IPS-18c (cell line): ENCODE measurements at regions not wholly inside any gene's neighbourhood (a gene's known extent, or its start where the extent isn't known, plus 50 kb on each side); places are given as distances from the start of the nearest gene placed in this dataset.
"Not testable (repeated sequence)": the region's sequence is repeated elsewhere in the genome, so short reads cannot be mapped to it uniquely, and the experiment has no call there.

ENCODE experiments used
- H3K4me3 ChIP-seq: 2 replicates; pipeline ENCODE4 v1.7.0; 2013; ENCODE audit warnings: low read depth, mild to moderate bottlenecking, low read length, moderate library complexity; ENCODE audit not compliant: insufficient read depth
- H3K9me3 ChIP-seq: one replicate; pipeline ENCODE4 v1.6.1; 2013; ENCODE audit warnings: mild to moderate bottlenecking, low read length, moderate library complexity; ENCODE audit not compliant: control insufficient read depth, insufficient read depth

DNA sequence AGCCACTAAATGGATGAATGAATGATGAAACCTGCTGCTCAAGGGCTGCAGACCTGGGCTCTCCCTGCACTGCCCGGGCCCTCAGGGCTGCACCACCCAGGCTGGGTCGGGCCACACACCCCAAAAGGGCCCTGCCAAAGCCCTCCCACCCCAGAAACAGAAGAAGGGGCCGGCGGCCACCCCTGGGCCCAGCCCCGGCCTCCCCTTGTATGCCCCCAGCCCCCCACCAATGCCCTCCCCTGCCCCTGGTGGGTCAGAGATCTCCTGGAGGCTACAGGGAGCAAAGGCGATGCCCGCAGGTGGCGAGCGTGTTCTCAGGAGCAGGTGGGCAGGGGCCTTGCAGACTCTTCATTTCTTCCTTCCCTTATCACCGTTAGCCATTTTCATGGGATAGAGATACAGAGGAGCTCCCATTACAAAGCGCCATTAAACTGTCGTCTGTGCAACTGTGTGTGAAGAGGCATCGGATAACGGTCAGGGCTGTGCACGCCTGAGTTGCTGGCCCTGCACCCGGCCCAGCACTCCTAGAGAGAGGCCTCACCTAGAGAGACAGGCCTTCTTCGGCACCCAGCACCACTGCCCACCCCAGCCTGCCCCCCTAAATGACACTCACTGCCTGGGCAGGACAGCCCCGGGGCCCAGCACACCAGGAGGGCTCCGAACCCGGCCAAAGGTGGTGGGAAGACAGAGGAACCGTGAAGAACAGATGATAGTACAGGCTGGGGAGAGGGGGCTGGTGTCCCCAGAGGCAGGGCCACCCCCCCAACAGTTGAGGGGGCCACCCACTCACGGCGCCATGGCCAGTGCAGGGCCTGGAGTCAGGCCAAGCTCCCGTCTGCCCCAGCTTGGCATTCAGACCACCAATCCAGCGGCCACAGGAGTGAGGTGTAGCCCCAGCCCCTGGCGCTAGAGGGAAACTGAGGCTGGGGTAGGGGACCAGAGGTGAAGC lies 133.7 kb downstream of the FAM53A start:
- H3K9me3 ChIP-seq: peaks cover 4% of the 10 kb centered on the region
- H3K4me3 ChIP-seq: no peak overlapping the region

DNA sequence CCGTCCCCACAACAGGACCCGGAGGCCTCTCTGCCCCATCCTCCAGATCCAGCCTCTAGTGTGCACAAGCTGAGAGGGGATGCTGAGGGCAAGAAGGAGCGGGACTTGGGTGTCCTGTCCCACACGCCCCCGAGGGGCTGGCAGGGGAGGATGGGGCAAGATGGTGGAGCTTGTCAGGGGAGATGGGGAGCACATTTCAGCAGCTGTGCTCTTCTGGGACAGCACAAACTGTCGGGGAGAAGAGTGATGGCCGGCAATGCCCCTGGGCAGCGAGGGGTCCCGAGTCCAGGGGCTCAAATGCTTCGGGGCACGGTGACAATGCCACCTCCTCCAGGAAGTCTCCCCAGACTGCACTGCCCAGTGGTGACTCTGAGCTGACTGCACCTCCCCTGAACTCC lies 134.5 kb downstream of the FAM53A start:
- Histone ChIP-seq H3K4me3 (no peak overlapping the region), H3K9me3 (peaks cover 4% of the 10 kb centered on the region)

DNA sequence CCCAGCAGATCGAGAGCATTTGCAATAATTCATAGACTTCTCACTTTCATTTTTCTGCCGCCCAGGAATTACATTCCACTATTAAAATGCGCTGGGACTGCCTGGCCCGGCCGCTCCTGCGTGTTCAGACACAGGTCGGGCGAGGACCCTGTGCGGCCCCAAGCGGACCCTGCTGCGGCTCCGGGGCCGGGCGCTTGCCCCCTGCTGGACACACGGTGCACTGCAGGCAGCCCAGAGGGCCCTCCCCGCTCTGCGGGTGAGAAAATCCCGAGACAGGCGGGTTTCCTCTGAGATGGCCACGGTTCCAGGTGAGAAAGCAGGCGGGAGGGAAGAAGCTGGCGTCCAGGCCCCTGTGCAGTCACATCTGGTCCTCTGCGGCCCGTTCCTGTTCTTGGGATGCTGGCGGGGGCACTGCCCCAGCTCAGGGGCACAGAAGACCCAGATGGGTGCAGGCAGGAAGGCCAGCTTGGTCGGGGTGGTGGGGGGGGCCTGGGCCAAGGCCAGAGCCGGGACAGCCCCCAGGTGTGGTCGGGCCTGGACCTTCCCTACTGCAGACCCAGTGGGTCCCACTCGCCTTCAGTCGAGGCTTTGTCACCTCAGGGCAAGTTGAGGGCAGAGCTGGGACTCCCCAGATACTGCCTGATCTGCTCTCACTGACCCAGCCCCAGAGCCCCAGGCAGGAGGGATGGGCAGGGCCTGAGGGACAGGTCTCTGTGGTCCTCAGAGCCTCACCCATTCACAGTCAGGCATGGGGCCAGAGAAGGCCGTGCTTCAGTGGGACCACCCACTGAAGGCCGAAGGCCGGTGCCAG lies 135.1 kb downstream of the FAM53A start:
- not testable (repeated sequence) for H3K9me3 ChIP-seq, H3K4me3 ChIP-seq

DNA sequence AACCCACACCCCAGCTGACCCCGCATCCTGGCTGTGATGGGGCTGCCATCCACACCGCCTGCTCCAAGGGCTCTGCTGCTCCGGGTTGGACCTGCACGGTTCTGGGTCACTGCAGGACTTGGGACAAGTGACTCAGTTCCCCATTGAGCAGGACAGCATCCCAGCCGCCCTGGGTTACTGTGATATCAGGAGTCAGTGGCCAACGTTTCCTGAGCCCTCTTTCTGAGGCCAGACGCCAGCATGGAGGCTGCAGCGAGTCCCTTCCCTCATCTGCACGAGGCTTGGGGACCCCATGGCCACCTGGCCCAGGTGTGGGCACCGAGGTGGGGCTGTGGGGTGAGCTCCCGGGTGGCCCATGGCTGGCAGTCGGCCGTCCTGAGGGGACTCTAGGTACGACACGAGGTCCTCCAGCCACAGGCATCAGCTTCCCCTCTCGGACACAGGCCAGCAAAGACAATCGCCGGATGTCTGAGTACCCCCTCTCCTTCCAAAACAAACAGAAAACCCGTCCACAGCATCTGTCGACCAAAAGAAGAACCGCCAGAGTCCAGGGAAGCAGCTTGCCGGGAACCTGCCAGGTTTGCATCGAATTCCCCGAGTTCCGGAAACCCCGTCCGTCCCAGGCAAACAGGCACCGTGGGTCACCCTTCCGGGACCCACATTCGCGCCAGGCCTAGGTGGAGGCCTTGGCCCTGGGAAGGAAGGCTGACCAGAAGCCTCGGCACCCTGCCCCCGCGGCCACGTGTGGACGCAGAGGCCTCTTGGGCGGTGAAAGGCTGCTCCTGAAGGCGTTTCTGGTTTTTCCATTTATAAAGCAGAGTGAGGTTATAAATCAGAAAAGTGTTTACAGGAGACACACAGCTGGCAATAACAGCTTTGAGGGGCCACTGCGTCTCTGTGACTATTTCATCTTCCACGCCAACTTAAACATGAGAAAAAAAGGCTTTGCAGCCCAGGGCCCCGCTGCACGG lies 136.0 kb downstream of the FAM53A start:
- Histone ChIP-seq H3K9me3 (peaks cover 2% of the 10 kb centered on the region), H3K4me3 (no peak overlapping the region)

DNA sequence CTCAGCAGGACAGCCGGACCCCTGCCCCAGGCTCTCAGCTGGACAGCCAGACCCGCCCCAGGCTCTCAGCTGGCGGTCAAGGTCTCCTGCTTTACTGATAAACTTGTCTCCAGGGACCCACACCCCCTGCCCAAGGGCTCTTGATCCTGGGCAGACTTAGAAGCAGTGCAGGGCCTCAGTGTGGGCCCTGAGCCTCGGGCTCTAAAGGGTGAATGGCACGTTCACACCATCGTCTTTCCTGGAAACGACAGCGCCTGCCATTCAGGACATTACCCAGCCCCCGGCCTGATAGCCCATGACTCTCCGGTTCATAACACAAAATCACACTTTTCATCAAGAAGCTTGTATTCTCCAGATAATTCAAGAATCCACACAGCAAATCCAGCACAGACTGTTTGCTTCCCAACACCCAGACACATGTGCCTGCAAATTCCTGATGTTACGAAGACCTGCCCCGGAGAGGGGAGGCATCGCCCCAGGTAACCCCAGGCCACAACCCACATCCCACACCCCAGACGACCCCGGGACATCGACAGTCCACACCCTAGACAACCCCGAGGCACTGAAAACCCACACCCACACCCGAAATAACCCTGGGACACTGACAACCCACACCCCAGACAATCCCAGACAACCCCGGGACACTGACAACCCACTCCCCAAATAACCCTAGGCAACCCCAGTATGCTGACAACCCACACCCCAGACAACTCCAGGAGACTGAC lies 136.8 kb downstream of the FAM53A start:
- no peak overlapping the region for H3K4me3 ChIP-seq
- peaks cover 2% of the 10 kb centered on the region for H3K9me3 ChIP-seq

DNA sequence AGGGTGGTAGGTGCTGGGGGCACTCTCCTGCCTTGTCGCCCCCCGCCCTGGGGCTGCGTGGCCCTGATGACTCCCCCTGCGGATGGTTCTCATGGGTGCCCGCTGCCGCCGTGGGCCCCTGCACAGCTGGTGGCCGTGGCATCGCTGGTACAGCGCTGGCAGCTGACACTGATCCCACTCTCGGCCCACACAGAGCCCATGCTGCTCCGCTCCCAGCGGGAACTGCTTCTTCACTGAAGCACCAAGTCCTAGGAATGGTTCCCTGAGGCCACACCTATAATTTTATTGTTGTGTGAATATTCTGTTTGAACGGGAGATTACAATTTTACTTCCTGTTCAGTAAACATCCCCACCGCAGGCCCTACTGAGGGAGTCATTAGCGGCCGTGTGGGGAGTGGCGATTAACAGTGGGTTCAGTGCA lies 138.6 kb upstream of the NKX1-1 start:
- Histone ChIP-seq H3K4me3 (no peak overlapping the region), H3K9me3 (no peaks in the 10 kb centered on the region)

DNA sequence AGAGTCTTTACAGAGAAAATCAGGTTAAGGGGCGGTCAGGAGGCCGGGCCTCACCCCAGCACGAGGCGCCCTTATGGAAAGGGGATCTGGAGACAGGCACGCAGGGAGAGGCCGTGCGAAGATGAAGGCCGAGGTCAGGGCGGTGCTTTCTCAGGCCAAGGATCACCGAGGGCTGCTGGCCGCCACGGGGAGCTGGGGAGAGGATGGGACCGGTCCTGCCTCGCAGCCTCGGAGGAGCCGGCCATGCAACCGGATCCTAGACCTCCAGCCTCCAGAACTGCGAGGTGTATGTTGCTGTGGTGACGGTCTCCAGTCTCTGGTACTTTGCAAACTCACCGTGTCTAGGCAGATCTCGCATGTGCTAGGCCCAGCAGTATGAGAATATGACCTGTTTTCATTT lies 138.2 kb upstream of the NKX1-1 start:
- not testable (repeated sequence) for H3K4me3 ChIP-seq, H3K9me3 ChIP-seq

DNA sequence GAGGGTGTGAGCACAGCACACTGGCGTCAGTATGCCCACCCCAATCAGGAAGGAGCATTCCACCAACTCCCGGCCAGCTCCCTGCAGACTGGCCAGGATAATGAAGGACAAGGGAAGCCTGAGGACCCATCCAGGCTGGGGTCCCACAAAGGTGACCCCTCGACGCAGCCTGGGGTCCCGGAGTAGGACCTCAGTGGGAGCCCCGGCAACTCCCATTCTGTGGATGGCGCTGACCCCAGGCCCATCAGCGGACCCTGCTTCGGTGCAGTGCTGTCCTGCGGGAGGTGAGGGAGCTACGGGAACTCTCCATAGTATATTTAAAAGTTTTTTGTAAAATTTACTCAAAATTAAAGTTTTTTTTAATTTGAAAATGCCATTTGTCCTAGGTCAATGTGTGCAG lies 137.7 kb upstream of the NKX1-1 start:
- no peak overlapping the region for H3K4me3 ChIP-seq
- no peaks in the 10 kb centered on the region for H3K9me3 ChIP-seq

DNA sequence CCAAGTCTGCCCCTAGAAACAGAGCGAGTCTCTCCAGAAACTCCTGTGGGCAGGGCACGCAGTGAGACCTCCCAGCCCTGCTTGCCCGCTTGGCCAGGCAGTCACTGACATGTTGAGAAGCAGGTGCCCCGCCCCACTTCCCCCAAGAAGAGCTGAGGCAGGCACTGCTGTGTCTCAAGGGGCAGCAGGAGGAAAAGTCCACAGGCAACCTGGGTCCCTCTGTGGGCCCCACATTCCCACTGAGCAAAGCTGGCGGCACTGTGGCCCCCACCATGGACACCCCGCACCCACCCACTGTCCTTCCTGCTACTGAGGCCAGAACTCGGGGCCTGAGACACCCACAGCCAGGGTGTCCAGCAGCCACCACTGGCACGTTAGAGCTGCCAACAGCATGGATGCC lies 137.3 kb upstream of the NKX1-1 start:
- Histone ChIP-seq H3K4me3 (no peak overlapping the region), H3K9me3 (no peaks in the 10 kb centered on the region)

DNA sequence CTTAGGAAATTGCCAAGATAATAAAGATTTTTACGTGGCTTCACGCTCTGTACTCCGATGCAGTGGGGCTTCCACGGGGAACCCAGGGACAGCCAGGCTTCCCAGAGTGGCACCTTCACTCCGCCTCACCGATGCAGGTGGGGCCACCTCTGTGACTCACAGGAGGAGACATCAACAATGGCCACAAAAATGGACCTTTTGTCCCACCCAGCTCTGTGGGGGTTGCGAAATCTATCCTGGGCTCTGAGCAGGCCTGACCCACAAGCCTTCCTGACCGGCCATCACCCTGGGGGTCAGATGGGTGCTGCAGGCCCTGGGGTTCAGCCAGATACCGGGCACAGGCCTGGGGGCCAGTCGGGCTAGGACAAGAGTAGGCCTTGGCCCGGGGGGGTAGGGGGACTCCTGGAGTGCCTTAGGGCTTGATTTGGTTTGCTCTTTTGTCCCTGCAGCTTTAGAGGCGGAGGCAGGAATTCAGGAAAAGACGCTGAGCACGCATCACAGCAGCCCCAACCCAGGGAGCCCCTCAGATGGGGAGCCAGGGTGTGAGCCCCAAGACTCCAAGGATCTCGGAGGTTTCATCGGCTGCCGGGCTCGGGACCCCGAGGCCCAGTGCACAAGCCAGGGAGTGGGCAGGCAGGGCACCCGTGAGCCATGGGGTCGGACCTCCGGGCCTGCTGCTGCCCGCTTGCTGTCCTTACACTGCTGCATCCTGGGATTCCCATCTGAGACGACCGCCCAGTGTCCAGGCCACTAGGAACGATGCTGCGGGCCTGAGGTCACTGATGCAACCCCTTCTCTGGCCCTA lies 136.5 kb upstream of the NKX1-1 start:
- H3K4me3 ChIP-seq: no peak overlapping the region
- H3K9me3 ChIP-seq: no peaks in the 10 kb centered on the region

DNA sequence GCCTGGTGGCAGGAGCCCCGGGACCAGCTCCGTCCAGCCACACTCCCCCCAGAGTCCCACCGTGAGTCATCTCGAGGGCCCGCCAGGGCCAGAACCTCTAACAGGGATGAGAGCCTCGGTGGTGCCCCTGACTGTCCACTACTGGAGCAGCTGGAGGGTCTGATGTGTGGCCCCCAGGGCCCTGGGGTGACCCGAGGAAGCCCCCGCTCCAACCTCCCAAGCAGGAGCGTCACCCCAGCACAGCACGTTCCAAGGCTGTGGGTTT lies 135.9 kb upstream of the NKX1-1 start:
- no peaks in the 10 kb centered on the region for H3K9me3 ChIP-seq
- H3K4me3 ChIP-seq: no peak overlapping the region

DNA sequence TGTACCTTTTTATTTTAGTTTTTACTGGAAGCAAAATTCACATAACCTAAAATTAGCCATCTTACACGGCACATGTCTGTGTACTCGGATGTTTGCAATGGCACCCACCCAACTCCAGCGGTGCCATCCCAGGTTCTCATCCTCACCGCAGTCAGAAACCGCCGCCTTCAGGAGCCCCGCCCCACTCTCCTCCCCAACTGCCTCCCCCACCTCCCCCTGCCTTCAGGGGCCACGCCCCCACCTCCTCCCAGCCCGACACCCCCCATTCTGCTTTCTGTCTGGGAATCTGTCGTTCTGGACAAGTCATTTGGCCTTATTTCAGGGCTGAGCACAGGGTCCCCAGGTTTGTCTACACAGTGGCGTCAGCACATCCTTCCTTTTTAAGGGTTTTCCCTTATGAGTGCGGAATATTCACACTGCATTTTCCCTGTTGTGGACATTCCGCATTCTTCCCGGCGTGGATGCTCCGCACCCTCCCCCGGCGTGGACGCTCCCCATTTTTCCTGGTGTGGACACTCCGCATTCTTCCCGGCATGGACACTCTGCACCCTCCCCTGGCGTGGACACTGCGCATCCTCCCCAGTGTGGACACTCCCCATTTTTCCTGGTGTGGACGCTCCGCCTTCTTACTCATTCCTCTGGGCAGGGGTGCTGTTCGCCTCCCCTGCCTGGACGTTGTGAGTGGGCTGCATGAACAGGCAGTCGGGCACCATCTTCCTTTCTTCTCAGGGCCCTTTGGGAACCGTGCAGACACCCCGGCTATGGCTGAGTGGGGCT lies 135.4 kb upstream of the NKX1-1 start:
- H3K4me3 ChIP-seq: no peak overlapping the region
- H3K9me3 ChIP-seq: no peaks in the 10 kb centered on the region

DNA sequence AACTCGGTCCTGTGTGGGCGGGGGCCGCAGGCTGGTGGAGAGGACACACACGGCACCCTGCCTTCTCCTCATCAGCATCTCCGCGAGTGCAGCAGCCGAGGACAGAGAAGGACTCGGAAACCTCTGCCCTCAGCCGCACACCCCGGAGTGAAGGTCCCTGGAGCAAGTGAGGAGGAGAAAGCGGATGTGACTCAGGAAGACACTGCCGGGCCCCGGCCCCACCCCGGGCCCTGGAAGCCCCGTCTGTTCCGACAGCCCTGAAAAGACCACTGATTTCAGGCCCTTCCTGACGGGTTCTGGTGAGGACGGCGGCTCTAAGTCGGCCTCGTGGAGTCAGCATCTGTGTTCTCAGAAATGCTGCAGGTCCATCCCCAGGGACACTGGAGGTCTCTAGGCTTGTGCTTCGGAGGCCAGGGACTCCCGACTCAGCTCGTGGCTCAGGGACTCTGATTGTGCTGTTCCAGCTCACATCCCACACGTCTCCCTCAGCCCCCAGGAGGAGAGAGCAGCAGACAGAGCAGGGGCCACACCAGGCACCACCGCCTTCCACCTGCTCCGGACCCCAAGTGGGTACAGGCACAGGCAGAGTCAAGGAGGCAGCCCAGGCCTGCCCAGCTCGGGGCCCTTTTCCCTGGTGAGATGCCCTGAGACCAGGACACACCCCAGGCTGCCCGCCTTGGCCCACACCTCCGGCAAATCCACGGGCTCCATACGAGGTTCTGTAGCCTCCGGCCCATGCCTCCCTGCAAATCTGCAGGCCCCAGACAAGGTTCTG lies 134.5 kb upstream of the NKX1-1 start:
- Histone ChIP-seq H3K4me3 (no peak overlapping the region), H3K9me3 (no peaks in the 10 kb centered on the region)

DNA sequence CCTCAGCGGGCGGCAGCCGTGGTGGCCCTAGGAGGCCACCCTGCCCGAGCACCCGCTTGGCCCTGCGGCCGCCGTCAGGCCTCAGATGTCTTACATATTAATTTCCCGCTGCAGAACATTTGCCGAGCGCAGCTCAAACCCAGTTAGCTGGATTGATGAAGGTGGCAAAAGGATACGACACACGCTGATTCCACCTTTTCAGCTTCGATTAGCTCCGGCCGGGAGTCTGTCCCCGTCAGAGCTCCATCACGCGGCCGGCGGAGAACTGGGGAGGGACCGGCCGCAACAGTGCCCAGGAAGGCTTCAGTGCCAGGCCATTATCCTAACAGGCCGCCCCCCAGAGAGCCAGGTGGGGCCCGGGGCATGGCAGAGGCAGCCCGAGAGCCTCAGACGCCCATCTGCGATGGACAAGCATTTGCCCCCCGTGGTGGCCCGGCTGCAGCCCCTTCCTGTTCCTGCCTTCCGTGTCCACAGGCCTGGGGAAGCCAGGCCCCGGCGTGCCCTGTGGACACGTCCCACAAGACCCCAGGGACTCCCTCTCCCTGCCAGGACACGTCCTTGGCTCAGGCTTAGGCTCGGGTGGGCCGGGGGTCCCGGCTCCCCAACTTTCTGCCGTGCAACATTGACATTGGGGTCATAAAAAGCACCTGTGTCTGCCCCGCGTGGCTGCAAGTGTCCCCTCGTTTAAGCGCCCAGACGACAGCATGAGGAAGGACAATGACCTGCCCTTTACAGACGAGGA lies 133.8 kb upstream of the NKX1-1 start:
- Histone ChIP-seq H3K4me3 (no peak overlapping the region), H3K9me3 (no peaks in the 10 kb centered on the region)
